ENCODE measurements at regions not wholly inside any gene's neighbourhood (a gene's known extent, or its start where the extent isn't known, plus 50 kb on each side); places are given as distances from the start of the nearest gene placed in this dataset.
A peak's percentile ranks its signal among the peaks of the same experiment; 100 is the strongest.

DNA sequence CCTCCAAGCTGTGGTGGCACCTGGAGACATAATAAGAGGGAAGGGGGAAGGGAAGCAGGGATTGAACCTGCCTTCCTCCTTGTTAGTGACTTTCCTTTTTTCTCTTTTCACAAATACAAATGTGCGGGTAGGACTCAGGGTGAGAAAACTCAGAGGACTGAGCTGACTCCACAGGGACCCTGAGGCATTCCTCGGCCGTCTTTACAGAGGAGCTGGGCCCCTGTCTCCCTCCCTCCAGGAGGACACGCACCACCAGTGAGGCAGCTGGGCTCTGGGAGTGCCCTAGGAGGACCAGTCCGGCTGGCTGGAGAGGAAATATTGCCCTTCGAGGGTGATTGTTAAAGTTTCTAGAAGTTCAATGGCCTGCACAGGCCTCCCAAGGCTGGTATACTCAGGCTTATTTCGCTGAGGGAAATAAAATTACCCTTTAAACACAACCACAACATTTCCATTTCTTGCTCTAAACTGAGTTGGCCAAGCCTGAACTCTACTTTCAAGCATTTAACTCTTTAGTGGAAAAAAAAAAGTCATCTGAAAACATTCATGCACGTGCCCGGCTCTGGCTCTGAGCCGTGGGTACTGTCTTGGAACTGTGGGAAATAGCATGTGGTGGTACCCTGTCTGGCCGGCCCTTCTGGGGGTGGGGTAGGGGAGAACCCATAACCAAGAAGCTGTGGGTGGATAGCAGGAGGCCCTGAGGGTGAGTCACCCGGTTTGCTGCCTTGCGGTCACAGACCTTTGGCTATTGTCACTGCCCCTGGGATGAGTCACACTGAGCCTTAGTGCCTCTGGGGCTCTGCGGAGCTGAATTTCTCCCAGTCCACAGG lies 116.0 kb downstream of the COPS8 start:
- no peak overlapping the region for H3K27ac ChIP-seq (replicated peaks)
- no peak for TF ChIP-seq SPI1 (IDR thresholded peaks at IDR 0.05; ENCODE audit: borderline replicate concordance, low read depth)
- TF ChIP-seq, protein P1, sequence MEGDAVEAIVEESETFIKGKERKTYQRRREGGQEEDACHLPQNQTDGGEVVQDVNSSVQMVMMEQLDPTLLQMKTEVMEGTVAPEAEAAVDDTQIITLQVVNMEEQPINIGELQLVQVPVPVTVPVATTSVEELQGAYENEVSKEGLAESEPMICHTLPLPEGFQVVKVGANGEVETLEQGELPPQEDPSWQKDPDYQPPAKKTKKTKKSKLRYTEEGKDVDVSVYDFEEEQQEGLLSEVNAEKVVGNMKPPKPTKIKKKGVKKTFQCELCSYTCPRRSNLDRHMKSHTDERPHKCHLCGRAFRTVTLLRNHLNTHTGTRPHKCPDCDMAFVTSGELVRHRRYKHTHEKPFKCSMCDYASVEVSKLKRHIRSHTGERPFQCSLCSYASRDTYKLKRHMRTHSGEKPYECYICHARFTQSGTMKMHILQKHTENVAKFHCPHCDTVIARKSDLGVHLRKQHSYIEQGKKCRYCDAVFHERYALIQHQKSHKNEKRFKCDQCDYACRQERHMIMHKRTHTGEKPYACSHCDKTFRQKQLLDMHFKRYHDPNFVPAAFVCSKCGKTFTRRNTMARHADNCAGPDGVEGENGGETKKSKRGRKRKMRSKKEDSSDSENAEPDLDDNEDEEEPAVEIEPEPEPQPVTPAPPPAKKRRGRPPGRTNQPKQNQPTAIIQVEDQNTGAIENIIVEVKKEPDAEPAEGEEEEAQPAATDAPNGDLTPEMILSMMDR (IDR thresholded peaks at IDR 0.05; ENCODE audit: insufficient read depth, low read length): no peak
- H3K4me3 ChIP-seq (replicated peaks; ENCODE audit: insufficient read depth, low read length): no peak overlapping the region
- peaks cover 3% of the 10 kb centered on the region for H3K27me3 ChIP-seq (ENCODE audit: insufficient read depth, poor library complexity, severe bottlenecking)
- peak in 1 of 2 experiments; percentile 1 for DNase-seq (ENCODE audit: low read depth in 1 of 2, low spot score in 1 of 2)

DNA sequence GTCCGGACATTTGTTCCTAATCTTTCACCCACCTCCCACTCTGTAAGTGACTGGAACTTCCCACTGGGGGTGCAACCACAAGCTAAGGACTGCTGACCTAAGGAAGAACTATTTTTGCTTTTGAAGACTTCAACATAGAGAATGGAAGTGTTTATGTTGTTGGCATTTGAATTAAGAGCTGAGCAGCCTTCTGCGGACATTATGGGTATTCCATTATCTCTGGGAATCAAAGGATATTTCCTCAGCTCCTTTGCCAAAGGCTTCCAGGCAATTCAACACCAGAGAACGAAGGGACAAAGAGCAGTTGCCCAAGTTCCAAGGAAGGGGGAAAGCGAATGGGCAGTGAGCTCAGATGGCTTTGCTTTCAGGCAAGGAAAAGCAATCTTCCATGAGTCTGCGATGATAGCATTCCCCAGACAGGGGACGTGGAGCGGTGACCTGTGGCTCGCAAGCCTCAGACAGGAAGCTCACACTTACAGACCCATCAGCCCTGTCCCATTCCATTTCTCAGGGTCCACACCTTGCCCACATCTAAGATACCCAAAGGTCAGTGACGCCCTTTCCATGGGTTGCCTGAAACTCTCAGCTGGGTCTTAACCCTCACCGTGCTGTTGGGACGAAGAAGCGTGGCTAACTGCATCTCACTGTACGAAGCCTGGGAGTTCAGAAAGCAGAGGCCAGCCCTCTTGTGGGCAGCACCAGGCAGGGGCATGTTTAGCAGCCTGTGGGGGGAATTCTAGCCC lies 116.8 kb downstream of the COPS8 start:
- DNase-seq (ENCODE audit: low read depth in 1 of 2, low spot score in 1 of 2): no peak
- TF ChIP-seq, protein P1 (IDR thresholded peaks at IDR 0.05; ENCODE audit: insufficient read depth, low read length): no peak
- TF ChIP-seq POLR2AphosphoS5 (IDR thresholded peaks at IDR 0.05; ENCODE audit: low read depth) (no peak), GABPA (IDR thresholded peaks at IDR 0.05; ENCODE audit: low read depth) (no peak), SPI1 (IDR thresholded peaks at IDR 0.05; ENCODE audit: borderline replicate concordance, low read depth) (no peak)
- TF ChIP-seq, protein P2, sequence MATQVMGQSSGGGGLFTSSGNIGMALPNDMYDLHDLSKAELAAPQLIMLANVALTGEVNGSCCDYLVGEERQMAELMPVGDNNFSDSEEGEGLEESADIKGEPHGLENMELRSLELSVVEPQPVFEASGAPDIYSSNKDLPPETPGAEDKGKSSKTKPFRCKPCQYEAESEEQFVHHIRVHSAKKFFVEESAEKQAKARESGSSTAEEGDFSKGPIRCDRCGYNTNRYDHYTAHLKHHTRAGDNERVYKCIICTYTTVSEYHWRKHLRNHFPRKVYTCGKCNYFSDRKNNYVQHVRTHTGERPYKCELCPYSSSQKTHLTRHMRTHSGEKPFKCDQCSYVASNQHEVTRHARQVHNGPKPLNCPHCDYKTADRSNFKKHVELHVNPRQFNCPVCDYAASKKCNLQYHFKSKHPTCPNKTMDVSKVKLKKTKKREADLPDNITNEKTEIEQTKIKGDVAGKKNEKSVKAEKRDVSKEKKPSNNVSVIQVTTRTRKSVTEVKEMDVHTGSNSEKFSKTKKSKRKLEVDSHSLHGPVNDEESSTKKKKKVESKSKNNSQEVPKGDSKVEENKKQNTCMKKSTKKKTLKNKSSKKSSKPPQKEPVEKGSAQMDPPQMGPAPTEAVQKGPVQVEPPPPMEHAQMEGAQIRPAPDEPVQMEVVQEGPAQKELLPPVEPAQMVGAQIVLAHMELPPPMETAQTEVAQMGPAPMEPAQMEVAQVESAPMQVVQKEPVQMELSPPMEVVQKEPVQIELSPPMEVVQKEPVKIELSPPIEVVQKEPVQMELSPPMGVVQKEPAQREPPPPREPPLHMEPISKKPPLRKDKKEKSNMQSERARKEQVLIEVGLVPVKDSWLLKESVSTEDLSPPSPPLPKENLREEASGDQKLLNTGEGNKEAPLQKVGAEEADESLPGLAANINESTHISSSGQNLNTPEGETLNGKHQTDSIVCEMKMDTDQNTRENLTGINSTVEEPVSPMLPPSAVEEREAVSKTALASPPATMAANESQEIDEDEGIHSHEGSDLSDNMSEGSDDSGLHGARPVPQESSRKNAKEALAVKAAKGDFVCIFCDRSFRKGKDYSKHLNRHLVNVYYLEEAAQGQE (IDR thresholded peaks at IDR 0.05; ENCODE audit: insufficient replicate concordance, low read depth): no peak
- Histone ChIP-seq H3K4me3 (replicated peaks; ENCODE audit: insufficient read depth, low read length) (no peak overlapping the region), H3K27me3 (ENCODE audit: insufficient read depth, poor library complexity, severe bottlenecking) (peaks cover 3% of the 10 kb centered on the region), H3K27ac (replicated peaks) (no peak overlapping the region)

DNA sequence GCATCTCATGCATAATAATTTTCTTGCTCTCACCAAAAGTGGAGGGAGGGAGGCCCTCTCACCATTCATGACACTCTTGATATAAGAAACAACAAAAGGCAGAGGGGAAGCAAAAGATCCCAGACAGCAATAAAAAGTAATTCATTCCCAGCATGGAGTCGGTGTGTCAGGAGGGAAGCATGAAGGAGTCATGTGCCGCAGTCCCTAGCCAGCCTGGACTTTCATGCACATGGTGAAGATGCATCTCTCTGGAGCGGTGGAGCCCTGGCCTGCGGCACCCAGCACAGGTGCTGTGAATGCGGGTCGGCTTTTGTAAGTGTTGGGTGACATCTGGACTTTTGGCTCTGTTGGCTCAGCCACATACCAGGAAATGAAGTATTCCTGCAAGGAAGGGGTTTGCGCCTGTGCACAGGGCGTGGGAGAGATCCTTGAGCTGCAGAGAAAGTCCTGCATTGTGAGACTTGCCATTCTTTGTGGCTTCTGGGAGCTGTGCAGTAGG lies 119.4 kb downstream of the COPS8 start:
- no peak for TF ChIP-seq GABPA (IDR thresholded peaks at IDR 0.05; ENCODE audit: low read depth)
- TF ChIP-seq, protein P1 (IDR thresholded peaks at IDR 0.05; ENCODE audit: insufficient read depth, low read length): no peak
- TF ChIP-seq, protein P2 (IDR thresholded peaks at IDR 0.05; ENCODE audit: insufficient replicate concordance, low read depth): no peak
- no peak for TF ChIP-seq SPI1 (IDR thresholded peaks at IDR 0.05; ENCODE audit: borderline replicate concordance, low read depth)
- TF ChIP-seq POLR2AphosphoS5 (IDR thresholded peaks at IDR 0.05; ENCODE audit: low read depth): no peak
- Histone ChIP-seq H3K27me3 (ENCODE audit: insufficient read depth, poor library complexity, severe bottlenecking) (no peaks in the 10 kb centered on the region), H3K27ac (replicated peaks) (no peak overlapping the region), H3K4me3 (replicated peaks; ENCODE audit: insufficient read depth, low read length) (no peak overlapping the region)
- no peak for DNase-seq (ENCODE audit: low read depth in 1 of 2, low spot score in 1 of 2)
